SK-N-SH treated with all-trans-retinoic acid at 6 μM for 48 hours (cell line): ENCODE measurements at regions not wholly inside any gene's neighbourhood (a gene's known extent, or its start where the extent isn't known, plus 50 kb on each side); places are given as distances from the start of the nearest gene placed in this dataset.

Experiments used
- ATAC-seq: fragments of 200-7000 bp; cut with Tn5 transposase; 3 replicates; pipeline ENCODE4 v1.9.1; 2020; ENCODE audit warnings: mild to moderate bottlenecking, moderate library complexity
- ARNTL ChIP-seq: fragments of 450-650 bp; formaldehyde crosslinking; IDR thresholded peaks from 2 replicates; pipeline ENCODE4 v1.5.0; 2020; ENCODE audit warnings: low read depth, mild to moderate bottlenecking, moderate library complexity, borderline replicate concordance
- BACH2 ChIP-seq: fragments of 250-450 bp; sonication (Bioruptor Pico); IDR thresholded peaks from 2 replicates; pipeline ENCODE4 v1.9.0; 2021; ENCODE audit warnings: mild to moderate bottlenecking, borderline replicate concordance
- CSDC2 ChIP-seq: fragments of 250-450 bp; sonication (Bioruptor Pico); IDR thresholded peaks from 2 replicates; pipeline ENCODE4 v1.5.0; 2020; ENCODE audit warnings: mild to moderate bottlenecking, moderate library complexity
- ESRRG ChIP-seq: fragments of 250-450 bp; sonication (Bioruptor Pico); IDR thresholded peaks from 2 replicates; pipeline ENCODE4 v1.6.1; 2021; ENCODE audit warnings: mild to moderate bottlenecking
- GLIS3 ChIP-seq: fragments of 250-450 bp; sonication (Bioruptor Pico); IDR thresholded peaks from 2 replicates; pipeline ENCODE4 v1.5.0; 2020; ENCODE audit warnings: mild to moderate bottlenecking, moderate library complexity
- OSR1 ChIP-seq: fragments of 250-450 bp; sonication (Bioruptor Pico); IDR thresholded peaks from 2 replicates; pipeline ENCODE4 v1.8.0; 2022; ENCODE audit warnings: moderate library complexity, mild to moderate bottlenecking, inconsistent platforms
- PPARA ChIP-seq: fragments of 250-450 bp; sonication (Bioruptor Pico); IDR thresholded peaks from 2 replicates; pipeline ENCODE4 v1.5.0; 2020; ENCODE audit warnings: mild to moderate bottlenecking, borderline replicate concordance
- RARB ChIP-seq: fragments of 250-450 bp; sonication (Bioruptor Pico); IDR thresholded peaks from 2 replicates; pipeline ENCODE4 v1.8.0; 2021; ENCODE audit warnings: mild to moderate bottlenecking, moderate library complexity
- SNAI2 ChIP-seq: fragments of 250-450 bp; sonication (Bioruptor Pico); IDR thresholded peaks from 2 replicates; pipeline ENCODE4 v1.5.0; 2020; ENCODE audit warnings: mild to moderate bottlenecking, moderate library complexity
- TCF4 ChIP-seq: fragments of 250-450 bp; sonication (Bioruptor Pico); IDR thresholded peaks from 2 replicates; pipeline ENCODE4 v1.8.0; 2021; ENCODE audit warnings: mild to moderate bottlenecking, moderate library complexity, borderline replicate concordance
- TOX ChIP-seq: fragments of 250-450 bp; sonication (Bioruptor Pico); IDR thresholded peaks from 2 replicates; pipeline ENCODE4 v1.8.0; 2021; ENCODE audit warnings: mild to moderate bottlenecking, moderate library complexity, borderline replicate concordance
- ZNF70 ChIP-seq: fragments of 450-650 bp; formaldehyde crosslinking; IDR thresholded peaks from 2 replicates; pipeline ENCODE4 v1.5.0; 2020; ENCODE audit warnings: mild to moderate bottlenecking, moderate library complexity
- TF ChIP-seq, protein P1 (sequence below): fragments of 250-450 bp; sonication (Bioruptor Pico); IDR thresholded peaks from 2 replicates; pipeline ENCODE4 v1.5.1; 2021; ENCODE audit warnings: mild to moderate bottlenecking, moderate library complexity
- TF ChIP-seq, protein P2 (sequence below): fragments of 250-450 bp; sonication (Bioruptor Pico); IDR thresholded peaks from 2 replicates; pipeline ENCODE4 v1.5.1; 2020; ENCODE audit warnings: low read depth, mild to moderate bottlenecking, moderate library complexity
- TF ChIP-seq, protein P3 (sequence below): fragments of 250-450 bp; sonication (Bioruptor Pico); IDR thresholded peaks from 2 replicates; pipeline ENCODE4 v1.8.0; 2021; ENCODE audit warnings: low read depth, mild to moderate bottlenecking, moderate library complexity, borderline replicate concordance
- TF ChIP-seq, protein P4 (sequence below): fragments of 250-450 bp; sonication (Bioruptor Pico); IDR thresholded peaks from 2 replicates; pipeline ENCODE4 v1.5.0; 2020; ENCODE audit warnings: mild to moderate bottlenecking, moderate library complexity

DNA sequence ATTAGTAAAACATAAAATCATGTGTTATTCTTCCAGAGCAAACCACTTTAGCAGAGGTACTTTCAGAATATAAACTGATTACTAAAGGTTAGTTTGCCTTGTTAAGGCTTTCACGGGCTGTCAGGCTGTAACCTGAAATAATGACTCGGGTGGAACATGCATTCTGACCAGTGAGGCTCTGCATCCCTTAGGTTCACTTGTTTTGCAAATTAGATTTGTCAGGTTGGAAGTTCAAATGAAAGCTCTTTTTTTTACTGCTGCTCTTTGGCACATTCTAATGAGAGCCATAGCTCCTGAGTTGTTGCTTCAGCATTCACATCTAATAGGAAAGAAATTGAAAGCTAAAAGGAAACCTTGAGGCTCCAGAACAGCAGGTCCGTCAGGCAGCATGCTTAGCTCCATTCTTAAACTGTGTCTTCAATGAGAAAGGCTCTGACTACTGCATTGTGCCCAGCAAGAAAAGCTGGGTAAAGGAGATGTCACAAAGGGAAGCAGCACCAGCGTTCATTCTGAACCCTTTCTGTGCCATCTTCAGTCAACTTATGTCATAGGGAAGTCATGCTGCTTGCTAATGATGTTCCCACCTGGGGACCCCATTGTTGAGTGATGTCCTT, 445.5 kb upstream of the FBXO33 start (continued):
- TF ChIP-seq, protein P1, sequence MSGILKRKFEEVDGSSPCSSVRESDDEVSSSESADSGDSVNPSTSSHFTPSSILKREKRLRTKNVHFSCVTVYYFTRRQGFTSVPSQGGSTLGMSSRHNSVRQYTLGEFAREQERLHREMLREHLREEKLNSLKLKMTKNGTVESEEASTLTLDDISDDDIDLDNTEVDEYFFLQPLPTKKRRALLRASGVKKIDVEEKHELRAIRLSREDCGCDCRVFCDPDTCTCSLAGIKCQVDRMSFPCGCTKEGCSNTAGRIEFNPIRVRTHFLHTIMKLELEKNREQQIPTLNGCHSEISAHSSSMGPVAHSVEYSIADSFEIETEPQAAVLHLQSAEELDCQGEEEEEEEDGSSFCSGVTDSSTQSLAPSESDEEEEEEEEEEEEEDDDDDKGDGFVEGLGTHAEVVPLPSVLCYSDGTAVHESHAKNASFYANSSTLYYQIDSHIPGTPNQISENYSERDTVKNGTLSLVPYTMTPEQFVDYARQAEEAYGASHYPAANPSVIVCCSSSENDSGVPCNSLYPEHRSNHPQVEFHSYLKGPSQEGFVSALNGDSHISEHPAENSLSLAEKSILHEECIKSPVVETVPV (CRISPR knock-in tag): no peak
- TF ChIP-seq OSR1 (CRISPR knock-in tag): no peak

DNA sequence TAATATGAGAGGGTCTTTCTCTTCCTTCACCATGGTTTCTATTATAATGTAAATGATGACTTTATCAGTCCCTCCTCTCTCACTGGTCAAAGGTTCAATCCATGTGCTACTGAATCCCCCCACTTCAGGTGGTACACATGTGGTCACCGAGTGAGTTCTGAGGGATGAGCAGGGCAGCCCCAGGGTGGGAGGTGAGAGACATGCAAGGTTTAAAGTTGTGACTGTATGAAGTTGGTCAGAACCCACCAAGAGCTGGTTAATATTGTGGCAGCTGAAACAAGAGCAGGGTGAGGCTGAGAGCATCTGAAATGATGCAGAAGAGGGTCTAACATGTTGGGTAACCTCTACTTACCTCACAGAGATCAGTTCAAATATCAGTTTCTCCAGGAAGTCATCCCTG, 444.7 kb upstream of the FBXO33 start:
- no peak for ATAC-seq

DNA sequence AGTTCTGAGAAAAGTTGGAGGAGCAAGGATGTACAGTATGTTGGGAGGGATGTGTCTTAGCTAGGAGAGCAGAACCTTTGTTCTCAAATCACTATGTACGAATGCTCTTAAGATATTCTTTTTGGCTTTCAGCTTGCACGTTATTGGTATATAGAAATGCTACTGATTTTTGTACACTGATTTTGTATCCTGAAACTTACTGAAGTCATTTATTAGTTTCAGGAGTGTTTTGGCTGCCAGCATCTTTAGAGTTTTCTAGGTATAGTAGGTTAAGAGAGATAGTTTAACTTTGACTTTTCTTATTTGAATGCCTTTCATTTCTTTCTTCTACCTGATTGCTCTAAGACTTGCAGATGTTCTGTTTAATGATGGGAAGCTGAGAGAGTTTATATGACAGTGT, 442.8 kb upstream of the FBXO33 start:
- TF ChIP-seq, protein P1 (CRISPR knock-in tag): no peak
- TF ChIP-seq GLIS3 (no peak), RARB (CRISPR knock-in tag) (no peak), ESRRG (CRISPR knock-in tag) (no peak)
- ATAC-seq: no peak

More for the DNA sequence above, 444.7 kb upstream of the FBXO33 start:
- no peak for TF ChIP-seq CSDC2
- no peak for TF ChIP-seq SNAI2 (CRISPR knock-in tag)
- TF ChIP-seq, protein P2, sequence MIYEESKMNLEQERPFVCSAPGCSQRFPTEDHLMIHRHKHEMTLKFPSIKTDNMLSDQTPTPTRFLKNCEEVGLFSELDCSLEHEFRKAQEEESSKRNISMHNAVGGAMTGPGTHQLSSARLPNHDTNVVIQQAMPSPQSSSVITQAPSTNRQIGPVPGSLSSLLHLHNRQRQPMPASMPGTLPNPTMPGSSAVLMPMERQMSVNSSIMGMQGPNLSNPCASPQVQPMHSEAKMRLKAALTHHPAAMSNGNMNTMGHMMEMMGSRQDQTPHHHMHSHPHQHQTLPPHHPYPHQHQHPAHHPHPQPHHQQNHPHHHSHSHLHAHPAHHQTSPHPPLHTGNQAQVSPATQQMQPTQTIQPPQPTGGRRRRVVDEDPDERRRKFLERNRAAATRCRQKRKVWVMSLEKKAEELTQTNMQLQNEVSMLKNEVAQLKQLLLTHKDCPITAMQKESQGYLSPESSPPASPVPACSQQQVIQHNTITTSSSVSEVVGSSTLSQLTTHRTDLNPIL (CRISPR knock-in tag): no peak
- no peak for TF ChIP-seq PPARA (CRISPR knock-in tag)
- TF ChIP-seq, protein P3, sequence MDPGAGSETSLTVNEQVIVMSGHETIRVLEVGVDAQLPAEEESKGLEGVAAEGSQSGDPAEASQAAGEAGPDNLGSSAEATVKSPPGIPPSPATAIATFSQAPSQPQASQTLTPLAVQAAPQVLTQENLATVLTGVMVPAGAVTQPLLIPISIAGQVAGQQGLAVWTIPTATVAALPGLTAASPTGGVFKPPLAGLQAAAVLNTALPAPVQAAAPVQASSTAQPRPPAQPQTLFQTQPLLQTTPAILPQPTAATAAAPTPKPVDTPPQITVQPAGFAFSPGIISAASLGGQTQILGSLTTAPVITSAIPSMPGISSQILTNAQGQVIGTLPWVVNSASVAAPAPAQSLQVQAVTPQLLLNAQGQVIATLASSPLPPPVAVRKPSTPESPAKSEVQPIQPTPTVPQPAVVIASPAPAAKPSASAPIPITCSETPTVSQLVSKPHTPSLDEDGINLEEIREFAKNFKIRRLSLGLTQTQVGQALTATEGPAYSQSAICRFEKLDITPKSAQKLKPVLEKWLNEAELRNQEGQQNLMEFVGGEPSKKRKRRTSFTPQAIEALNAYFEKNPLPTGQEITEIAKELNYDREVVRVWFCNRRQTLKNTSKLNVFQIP (CRISPR knock-in tag): no peak
- TF ChIP-seq ARNTL (CRISPR knock-in tag): no peak
- no peak for TF ChIP-seq GLIS3
- TF ChIP-seq, protein P4, sequence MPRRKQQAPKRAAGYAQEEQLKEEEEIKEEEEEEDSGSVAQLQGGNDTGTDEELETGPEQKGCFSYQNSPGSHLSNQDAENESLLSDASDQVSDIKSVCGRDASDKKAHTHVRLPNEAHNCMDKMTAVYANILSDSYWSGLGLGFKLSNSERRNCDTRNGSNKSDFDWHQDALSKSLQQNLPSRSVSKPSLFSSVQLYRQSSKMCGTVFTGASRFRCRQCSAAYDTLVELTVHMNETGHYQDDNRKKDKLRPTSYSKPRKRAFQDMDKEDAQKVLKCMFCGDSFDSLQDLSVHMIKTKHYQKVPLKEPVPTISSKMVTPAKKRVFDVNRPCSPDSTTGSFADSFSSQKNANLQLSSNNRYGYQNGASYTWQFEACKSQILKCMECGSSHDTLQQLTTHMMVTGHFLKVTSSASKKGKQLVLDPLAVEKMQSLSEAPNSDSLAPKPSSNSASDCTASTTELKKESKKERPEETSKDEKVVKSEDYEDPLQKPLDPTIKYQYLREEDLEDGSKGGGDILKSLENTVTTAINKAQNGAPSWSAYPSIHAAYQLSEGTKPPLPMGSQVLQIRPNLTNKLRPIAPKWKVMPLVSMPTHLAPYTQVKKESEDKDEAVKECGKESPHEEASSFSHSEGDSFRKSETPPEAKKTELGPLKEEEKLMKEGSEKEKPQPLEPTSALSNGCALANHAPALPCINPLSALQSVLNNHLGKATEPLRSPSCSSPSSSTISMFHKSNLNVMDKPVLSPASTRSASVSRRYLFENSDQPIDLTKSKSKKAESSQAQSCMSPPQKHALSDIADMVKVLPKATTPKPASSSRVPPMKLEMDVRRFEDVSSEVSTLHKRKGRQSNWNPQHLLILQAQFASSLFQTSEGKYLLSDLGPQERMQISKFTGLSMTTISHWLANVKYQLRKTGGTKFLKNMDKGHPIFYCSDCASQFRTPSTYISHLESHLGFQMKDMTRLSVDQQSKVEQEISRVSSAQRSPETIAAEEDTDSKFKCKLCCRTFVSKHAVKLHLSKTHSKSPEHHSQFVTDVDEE (CRISPR knock-in tag): no peak
- TF ChIP-seq BACH2 (CRISPR knock-in tag): no peak
- no peak for TF ChIP-seq RARB (CRISPR knock-in tag)
- no peak for TF ChIP-seq TOX (CRISPR knock-in tag)

DNA sequence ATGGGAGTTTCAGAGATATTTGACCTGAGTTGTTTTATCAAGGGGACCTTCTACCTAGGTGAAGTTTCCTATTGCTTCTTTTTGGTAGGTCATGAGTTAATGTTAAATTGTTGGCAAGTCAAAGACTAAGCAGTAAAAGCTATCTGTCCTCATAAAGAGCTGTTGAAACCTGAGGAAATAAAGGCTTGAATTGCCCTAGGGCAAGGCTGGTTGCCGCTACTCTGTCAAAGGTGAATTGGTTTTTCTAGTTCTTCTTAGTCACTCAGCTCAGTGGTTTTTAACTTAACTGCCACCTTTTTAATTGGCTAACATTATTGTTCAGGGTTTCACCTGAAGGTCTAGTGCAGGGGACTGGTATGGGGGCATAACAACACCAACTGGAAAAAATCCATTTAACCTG, 441.6 kb upstream of the FBXO33 start:
- TF ChIP-seq, protein P4 (CRISPR knock-in tag): no peak
- TF ChIP-seq ESRRG (CRISPR knock-in tag): no peak
- TF ChIP-seq TCF4 (CRISPR knock-in tag): no peak
- TF ChIP-seq ZNF70 (CRISPR knock-in tag): no peak
- TF ChIP-seq CSDC2: no peak
- TF ChIP-seq, protein P2 (CRISPR knock-in tag): no peak
- no peak for ATAC-seq
